NCI-H1694 treated with DMSO at 0.1 percent for 48 hours (cell line): ENCODE measurements at regions not wholly inside any gene's neighbourhood (a gene's known extent, or its start where the extent isn't known, plus 50 kb on each side); places are given as distances from the start of the nearest gene placed in this dataset.
"Not testable (repeated sequence)": the region's sequence is repeated elsewhere in the genome, so short reads cannot be mapped to it uniquely, and the experiment has no call there.

Experiments used
- DNase-seq: peaks from one replicate; lab custom pipeline; 2025; lab: John Stamatoyannopoulos, UW

DNA sequence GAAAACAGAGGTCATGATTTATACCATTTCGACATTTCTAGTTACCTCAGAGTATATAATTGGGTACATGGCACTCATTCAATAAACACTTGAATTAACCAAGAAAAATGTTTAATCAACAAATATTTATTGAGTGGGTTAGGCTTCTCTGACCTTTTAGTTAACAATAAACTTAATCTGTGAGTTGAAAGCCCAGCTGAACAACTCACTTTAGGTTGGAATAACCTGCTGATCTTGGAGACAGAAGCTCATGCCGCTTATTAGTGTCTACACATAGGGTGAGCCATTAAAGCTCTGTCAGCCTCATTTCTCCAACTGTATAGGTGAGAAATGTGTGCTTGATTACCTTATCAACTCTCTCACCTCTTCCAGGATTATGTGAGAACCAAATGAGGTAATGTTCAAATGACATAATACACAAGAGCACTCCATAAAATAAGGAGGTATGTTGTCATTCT is 98.2 kb upstream of the DTNBP1 start:
- DNase-seq: no peak

DNA sequence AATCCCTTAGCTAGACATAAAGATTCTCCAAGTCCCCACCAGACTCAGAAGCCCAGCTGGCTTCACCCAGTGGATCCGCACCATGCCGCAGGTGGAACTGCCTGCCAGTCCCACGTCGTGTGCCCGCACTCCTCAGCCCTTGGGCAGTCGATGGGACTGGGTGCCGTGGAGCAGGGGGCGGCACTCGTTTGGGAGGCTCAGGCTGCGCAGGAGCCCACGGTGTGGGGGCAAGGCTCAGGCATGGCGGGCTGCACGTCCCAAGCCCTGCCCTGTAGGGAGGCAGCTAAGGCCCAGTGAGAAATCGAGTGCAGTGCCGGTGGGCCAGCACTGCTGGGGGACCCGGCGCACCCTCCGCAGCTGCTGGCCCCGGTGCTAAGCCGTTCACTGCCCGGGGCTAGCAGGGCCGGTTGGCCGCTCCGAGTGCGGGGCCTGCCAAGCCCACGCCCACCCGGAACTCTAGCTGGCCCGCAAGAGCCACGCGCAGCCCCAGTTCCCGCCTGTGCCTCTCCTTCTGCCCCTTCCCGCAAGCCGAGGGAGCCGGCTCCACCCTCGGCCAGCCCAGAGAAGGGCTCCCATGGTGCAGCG is 95.9 kb upstream of the DTNBP1 start:
- no peak for DNase-seq

- DNase-seq: no peak
Observed at GRCh38 chr6:15755526-15755925, 92.7 kb upstream of the DTNBP1 start.

- DNase-seq: no peak
Observed at GRCh38 chr6:15754706-15755079, 91.9 kb upstream of the DTNBP1 start.

- DNase-seq: no peak
Observed at GRCh38 chr6:15754035-15754705, 91.3 kb upstream of the DTNBP1 start.

GRCh38 chr6:15752820-15753219 is 90.0 kb upstream of the DTNBP1 start:
- DNase-seq: no peak

GRCh38 chr6:15751721-15752350 is 89.0 kb upstream of the DTNBP1 start:
- no peak for DNase-seq

GRCh38 chr6:15748341-15748740 is 85.5 kb upstream of the DTNBP1 start:
- no peak for DNase-seq

- no peak for DNase-seq
Observed at GRCh38 chr6:15747354-15747883, 84.6 kb upstream of the DTNBP1 start.

DNA sequence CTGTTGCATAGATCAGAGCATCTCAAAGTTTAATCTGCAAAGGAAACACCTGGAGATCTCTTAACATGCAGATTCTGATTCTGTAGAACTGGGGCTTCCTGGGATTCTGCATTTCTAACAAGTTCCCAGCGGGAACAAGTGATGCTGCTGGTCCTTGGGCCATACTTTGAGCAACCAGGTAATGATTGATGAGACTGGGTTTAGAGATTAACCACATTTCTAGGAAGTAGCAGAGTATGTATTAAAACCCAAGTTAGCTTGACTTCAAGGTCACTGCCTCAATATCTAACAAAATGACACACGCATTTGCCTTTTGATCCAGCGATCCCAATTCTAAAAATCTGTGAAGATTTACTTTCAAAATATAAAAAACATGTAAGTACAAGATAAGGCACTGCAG is 83.0 kb upstream of the DTNBP1 start:
- no peak for DNase-seq

DNA sequence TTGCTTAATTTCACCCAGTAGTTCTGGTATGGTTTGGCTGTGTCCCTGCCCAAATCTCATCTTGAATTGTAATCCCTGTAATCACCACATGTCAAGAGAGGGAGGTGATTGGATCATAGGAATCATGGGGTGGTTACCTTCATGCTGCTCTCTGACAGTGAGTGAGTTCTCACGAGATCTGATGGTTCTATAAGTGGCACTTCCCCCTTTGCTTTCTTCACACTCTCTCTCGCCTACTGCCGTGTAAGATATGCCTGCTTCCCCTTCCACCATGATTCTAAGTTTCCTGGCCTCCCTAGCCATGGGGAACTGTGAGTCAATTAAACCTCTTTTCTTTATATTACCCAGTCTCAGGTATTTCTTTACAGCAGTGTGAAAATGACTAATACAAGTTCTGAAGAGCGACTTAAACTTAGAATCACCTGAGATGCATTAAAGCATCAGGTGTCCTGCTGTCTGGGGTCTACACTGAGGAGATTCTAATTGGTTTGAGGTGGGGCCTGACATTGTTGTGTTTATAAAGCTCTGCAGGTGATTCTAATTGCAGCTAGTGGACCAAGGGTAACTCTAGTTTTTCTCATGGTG is 82.1 kb upstream of the DTNBP1 start:
- no peak for DNase-seq

- DNase-seq: not testable (repeated sequence)
Observed at GRCh38 chr6:15742013-15742412, 79.2 kb upstream of the DTNBP1 start.

DNA sequence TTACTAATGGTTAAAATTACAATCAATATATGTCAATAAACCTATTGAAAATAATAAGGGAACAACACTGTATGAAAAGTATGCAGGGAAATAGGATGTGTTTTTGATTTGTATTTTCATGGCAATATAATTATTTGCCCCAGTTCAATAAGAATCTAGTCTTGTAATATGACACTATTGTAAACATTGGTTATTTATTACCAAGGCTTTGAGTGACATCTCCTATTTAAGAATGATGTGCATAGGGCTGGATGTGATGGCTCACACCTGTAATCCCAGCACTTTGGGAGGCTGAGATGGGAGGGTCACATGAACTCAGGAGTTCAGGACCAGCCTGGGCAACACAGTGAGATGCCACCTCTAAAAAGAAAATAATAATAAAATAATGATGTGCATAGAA is 78.6 kb upstream of the DTNBP1 start:
- DNase-seq: no peak

- no peak for DNase-seq
Observed at GRCh38 chr6:15739867-15740266, 77.0 kb upstream of the DTNBP1 start.

- no peak for DNase-seq
Observed at GRCh38 chr6:15739353-15739752, 76.5 kb upstream of the DTNBP1 start.

GRCh38 chr6:15738195-15738594 is 75.4 kb upstream of the DTNBP1 start:
- DNase-seq: not testable (repeated sequence)

DNA sequence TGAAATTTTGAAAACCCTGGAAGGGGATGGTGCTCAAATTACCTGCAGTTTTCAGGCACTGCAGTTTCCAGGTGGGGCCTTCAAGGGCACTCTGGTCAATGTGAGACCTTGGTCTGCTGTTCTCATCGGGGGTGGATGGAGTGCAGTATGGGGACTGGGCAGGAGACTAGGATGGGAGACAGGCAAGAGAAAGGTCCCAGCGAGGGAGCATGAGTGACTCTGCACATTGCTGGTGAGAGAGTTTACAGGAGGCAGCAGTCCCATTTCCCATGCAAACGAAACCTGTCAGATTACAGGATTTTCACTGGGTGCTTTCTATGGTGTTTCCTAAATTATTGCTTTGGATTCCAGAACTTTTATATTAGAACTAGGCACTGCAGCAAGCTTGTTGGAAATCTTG is 73.5 kb upstream of the DTNBP1 start:
- no peak for DNase-seq

DNA sequence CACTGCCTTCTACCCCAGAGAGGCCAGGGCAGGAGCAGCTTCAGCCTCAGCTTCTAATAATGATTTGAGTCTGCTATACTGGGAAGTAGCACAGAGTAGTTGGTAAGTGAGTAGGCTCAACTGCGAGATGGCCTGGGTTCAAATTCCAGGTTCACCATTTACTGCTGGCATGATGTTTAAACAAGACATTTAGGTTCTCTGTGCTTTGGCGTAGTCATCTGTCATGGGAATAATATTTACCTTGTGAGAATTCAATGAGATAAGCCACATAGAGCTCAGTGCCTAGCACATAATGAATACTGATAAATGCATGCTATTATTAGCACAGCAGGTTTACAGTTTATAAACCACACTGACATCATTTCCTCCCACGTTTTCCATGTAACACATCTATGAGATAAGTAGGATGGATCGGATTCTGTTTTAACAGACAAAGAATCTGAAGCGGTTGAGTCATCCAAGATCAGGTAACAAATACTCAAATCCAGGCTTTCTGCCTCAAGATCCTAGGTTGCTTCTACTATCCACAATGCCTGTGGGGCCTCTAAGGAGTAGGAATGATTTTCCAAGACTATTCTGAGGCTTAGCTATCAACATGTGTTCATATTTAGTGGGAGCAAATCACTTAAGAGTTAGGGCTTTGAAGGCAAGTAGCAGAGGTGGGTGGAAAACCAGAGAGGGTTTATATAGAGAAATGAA is 72.9 kb upstream of the DTNBP1 start:
- no peak for DNase-seq

- no peak for DNase-seq
Observed at GRCh38 chr6:15734118-15734897, 71.5 kb upstream of the DTNBP1 start.

DNA sequence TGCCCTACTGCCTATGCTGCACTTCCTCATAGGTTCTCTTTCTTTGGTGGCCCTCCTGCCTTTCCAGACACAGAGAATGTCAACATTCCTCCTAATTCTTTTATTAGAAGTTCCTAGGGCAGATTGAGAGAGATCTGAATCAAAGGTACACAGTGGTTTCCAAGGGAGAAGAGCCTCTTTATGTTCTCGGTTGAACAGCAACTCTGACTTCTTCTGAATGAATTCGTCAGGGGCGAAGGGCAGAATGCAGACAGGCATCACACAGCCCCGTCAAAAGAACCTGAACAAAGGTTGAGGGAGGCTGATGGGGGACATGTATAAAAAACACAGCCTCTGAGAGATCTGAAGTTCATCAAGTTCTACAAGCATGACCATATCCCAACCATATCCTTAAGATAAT is 68.1 kb upstream of the DTNBP1 start:
- DNase-seq: no peak

DNA sequence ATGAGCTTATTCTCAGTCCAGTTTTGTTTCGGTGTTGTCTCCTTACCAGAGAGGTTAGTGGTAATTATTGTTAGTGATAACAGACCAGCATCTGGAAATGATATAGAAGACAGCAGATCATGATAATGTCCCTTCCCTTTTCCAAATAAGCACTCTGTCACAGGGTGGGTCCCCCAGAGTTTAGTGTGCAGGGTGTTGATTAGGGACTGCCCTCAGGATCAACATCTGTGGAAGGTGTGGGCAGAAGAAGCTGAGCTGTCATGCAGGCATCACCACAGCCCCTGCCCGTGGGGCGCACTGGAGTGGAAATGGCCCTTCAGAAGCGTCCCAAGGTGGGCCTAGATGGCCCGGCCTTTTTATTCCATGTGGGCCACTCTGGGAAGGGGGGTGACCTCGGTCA is 67.6 kb upstream of the DTNBP1 start:
- no peak for DNase-seq

DNA sequence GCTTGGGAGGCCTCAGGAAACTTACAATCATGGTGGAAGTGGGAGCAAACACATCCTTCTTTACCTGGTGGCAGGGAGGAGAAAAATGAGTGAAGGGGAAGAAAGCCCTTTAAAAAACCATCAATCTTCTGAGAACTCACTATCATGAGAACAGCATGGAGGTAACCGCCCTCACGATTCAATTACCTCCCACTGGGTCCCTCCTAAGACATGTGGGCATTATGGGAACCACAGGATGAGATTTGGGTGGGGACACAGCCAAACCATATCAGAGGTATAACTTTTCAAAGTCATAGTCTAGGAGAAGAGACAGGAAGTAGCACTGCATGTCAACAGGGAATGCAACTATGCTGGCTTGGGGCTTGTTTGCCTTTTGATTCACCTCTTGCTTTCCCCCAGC is 59.9 kb upstream of the DTNBP1 start:
- no peak for DNase-seq
